ENCODE measurements at regions not wholly inside any gene's neighbourhood (a gene's known extent, or its start where the extent isn't known, plus 50 kb on each side); places are given as distances from the start of the nearest gene placed in this dataset.

DNA sequence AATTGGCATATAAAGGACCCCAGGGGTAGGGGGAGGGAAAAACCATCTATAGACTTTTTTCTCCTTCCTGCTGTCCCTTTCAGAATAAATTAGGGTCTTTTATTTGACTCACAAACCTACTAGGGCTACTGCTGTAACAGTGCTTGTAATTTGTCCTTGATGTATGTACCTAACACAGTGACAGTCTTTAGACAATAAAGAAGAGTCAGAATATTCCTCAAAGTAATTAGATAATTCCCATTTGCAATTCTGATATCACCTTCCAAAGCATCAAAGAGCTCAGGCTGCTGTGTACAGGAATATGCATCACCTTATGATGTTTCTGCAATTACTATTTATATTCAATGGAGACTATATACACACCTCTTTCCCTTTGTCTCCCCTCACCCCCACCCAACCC, 161.7 kb downstream of the MREG start:
- TF ChIP-seq TCF7 (CRISPR knock-in tag; IDR thresholded peaks at IDR 0.05; ENCODE audit: low read depth) = no peak
- TF ChIP-seq, protein P1, sequence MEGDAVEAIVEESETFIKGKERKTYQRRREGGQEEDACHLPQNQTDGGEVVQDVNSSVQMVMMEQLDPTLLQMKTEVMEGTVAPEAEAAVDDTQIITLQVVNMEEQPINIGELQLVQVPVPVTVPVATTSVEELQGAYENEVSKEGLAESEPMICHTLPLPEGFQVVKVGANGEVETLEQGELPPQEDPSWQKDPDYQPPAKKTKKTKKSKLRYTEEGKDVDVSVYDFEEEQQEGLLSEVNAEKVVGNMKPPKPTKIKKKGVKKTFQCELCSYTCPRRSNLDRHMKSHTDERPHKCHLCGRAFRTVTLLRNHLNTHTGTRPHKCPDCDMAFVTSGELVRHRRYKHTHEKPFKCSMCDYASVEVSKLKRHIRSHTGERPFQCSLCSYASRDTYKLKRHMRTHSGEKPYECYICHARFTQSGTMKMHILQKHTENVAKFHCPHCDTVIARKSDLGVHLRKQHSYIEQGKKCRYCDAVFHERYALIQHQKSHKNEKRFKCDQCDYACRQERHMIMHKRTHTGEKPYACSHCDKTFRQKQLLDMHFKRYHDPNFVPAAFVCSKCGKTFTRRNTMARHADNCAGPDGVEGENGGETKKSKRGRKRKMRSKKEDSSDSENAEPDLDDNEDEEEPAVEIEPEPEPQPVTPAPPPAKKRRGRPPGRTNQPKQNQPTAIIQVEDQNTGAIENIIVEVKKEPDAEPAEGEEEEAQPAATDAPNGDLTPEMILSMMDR (IDR thresholded peaks at IDR 0.05) = no peak
- no peak for TF ChIP-seq FOXK1 (CRISPR knock-in tag; IDR thresholded peaks at IDR 0.05)
- TF ChIP-seq, protein P2, sequence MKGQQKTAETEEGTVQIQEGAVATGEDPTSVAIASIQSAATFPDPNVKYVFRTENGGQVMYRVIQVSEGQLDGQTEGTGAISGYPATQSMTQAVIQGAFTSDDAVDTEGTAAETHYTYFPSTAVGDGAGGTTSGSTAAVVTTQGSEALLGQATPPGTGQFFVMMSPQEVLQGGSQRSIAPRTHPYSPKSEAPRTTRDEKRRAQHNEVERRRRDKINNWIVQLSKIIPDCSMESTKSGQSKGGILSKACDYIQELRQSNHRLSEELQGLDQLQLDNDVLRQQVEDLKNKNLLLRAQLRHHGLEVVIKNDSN (CRISPR knock-in tag; IDR thresholded peaks at IDR 0.05) = no peak
- TF ChIP-seq MYBL2 (CRISPR knock-in tag; IDR thresholded peaks at IDR 0.05) = no peak
- TF ChIP-seq KAT7 (CRISPR knock-in tag; IDR thresholded peaks at IDR 0.05; ENCODE audit: borderline replicate concordance) = no peak
- TF ChIP-seq, protein P3, sequence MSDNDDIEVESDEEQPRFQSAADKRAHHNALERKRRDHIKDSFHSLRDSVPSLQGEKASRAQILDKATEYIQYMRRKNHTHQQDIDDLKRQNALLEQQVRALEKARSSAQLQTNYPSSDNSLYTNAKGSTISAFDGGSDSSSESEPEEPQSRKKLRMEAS (CRISPR knock-in tag; IDR thresholded peaks at IDR 0.05) = no peak
- no peak for TF ChIP-seq ETV6 (CRISPR knock-in tag; IDR thresholded peaks at IDR 0.05)
- no peak for TF ChIP-seq NR2C2 (CRISPR knock-in tag; IDR thresholded peaks at IDR 0.05)
